Neural cell (in vitro differentiated cells): ENCODE measurements at regions not wholly inside any gene's neighbourhood (a gene's known extent, or its start where the extent isn't known, plus 50 kb on each side); places are given as distances from the start of the nearest gene placed in this dataset.

Experiments
- CTCF ChIP-seq: fragments of 450-650 bp; IDR thresholded peaks from 2 replicates; pipeline ENCODE4 v1.5.1; 2014; ENCODE audit warnings: antibody characterized with exemption, mild to moderate bottlenecking, moderate library complexity; ENCODE audit not compliant: poor library complexity, severe bottlenecking
- EP300 ChIP-seq: fragments of 450-650 bp; conservative IDR thresholded peaks from 2 replicates; pipeline ENCODE4 v1.6.1; 2014; ENCODE audit warnings: antibody characterized with exemption, mild to moderate bottlenecking, moderate library complexity; ENCODE audit not compliant: poor library complexity, severe bottlenecking
- EZH2 ChIP-seq: fragments of 200-600, 300-800 bp; shearing (Covaris generic), sonication (generic); IDR thresholded peaks from 2 replicates; pipeline ENCODE4 v1.6.1; 2014; ENCODE audit warnings: antibody characterized with exemption, low read length, borderline replicate concordance, mild to moderate bottlenecking; ENCODE audit not compliant: insufficient read depth, poor library complexity, severe bottlenecking
- MXI1 ChIP-seq: fragments of 450-650 bp; conservative IDR thresholded peaks from 2 replicates; pipeline ENCODE4 v1.6.1; 2014; ENCODE audit warnings: antibody characterized with exemption, mild to moderate bottlenecking; ENCODE audit not compliant: poor library complexity, severe bottlenecking
- POLR2AphosphoS5 ChIP-seq: IDR thresholded peaks from 2 replicates; pipeline ENCODE4 v1.6.1; 2012
- REST ChIP-seq: IDR thresholded peaks from 2 replicates; pipeline ENCODE4 v1.6.1; 2012; ENCODE audit warnings: borderline replicate concordance
- TAF1 ChIP-seq: IDR thresholded peaks from 2 replicates; pipeline ENCODE4 v1.6.1; 2012; ENCODE audit warnings: low read depth

GRCh38 chr15:37548116-37548515, 386.3 kb upstream of the TMCO5A start:
- TF ChIP-seq CTCF (no peak), REST (no peak), TAF1 (no peak), EP300 (no peak), POLR2AphosphoS5 (no peak), EZH2 (no peak), MXI1 (no peak)
